ENCODE measurements at regions not wholly inside any gene's neighbourhood (a gene's known extent, or its start where the extent isn't known, plus 50 kb on each side); places are given as distances from the start of the nearest gene placed in this dataset.

- H4K20me1 ChIP-seq (ENCODE audit: insufficient read depth, low read length) = no peaks in the 10 kb centered on the region
- FAIRE-seq (no peak), ATAC-seq (no peak), DNase-seq (ENCODE audit: low spot score) (no peak)
- TF ChIP-seq NFAT5 (CRISPR knock-in tag; IDR thresholded peaks at IDR 0.05) = no peak
- 0 out of 4 replicates have a peak, but pooled peaks of 1 of the 2 experiments have one; percentile 13 for TF ChIP-seq MAFK (conservative IDR thresholded peaks at IDR 0.05 in 1 of 2, IDR thresholded peaks at IDR 0.05 in 1 of 2; ENCODE audit: low read length in 2 of 2)
- TF ChIP-seq ZNF354B (CRISPR knock-in tag; IDR thresholded peaks at IDR 0.05) = no peak
- H3K27ac ChIP-seq (ENCODE audit: extremely low read length, insufficient read depth, low read length) = no peak overlapping the region
- POLR2A ChIA-PET = no interaction called here
- intact Hi-C loops (cut with micrococcal nuclease; ENCODE audit: unreplicated experiment) (no loop called here), in situ Hi-C loops (cut with HindIII; ENCODE audit: extremely low pct_ligation_motif_present, low pct_unique_long_range_greater_than_20kb) (no loop called here)
- no peaks in the 10 kb centered on the region for H3K9me3 ChIP-seq (ENCODE audit: low read length)
- 48% methylated on average over 8 of the region's 8 CpGs for WGBS (ENCODE audit: low lambda C conversion rate)
- CTCF ChIA-PET (ENCODE audit: low intra/inter-chr PET ratio, low total read pairs) = no interaction called here
- no peak overlapping the region for H3K4me2 ChIP-seq (ENCODE audit: low read depth, low read length)
- BruUV-seq (replicated peaks) = no TSS peak
- H3K4me1 ChIP-seq (ENCODE audit: insufficient read depth, low read length) = no peaks in the 10 kb centered on the region
- no peaks in the 10 kb centered on the region for H3K36me3 ChIP-seq (replicated peaks in 1 of 2; ENCODE audit: control insufficient read depth in 1 of 2, insufficient read depth in 2 of 2, low read length in 2 of 2)
- no peaks in the 10 kb centered on the region for H3K79me2 ChIP-seq (ENCODE audit: insufficient read depth, low read length)
- no peak overlapping the region for H3K9ac ChIP-seq (ENCODE audit: insufficient read depth, low read depth, low read length)
- peaks cover 1 to 11% of the 10 kb centered on the region in 2 experiments; a peak in 2 of 5 replicates for H3K27me3 ChIP-seq (ENCODE audit: control insufficient read depth in 1 of 2, insufficient read depth in 2 of 2, low read length in 2 of 2)
- no peak overlapping the region for H3K4me3 ChIP-seq (replicated peaks in 1 of 3; ENCODE audit: insufficient read depth in 1 of 3, low read depth in 2 of 3, low read length in 3 of 3)
- no peak overlapping the region for H2AFZ ChIP-seq (ENCODE audit: low read length)
Measured at GRCh38 chr4:183022617-183023016, 76.4 kb upstream of the WWC2 start.

- POLR2A ChIA-PET = no interaction called here
- Histone ChIP-seq H2AFZ (ENCODE audit: low read length) (no peak overlapping the region), H3K36me3 (replicated peaks in 1 of 2; ENCODE audit: control insufficient read depth in 1 of 2, insufficient read depth in 2 of 2, low read length in 2 of 2) (no peaks in the 10 kb centered on the region), H3K9ac (ENCODE audit: insufficient read depth, low read depth, low read length) (no peak overlapping the region), H3K79me2 (ENCODE audit: insufficient read depth, low read length) (no peaks in the 10 kb centered on the region), H3K4me1 (ENCODE audit: insufficient read depth, low read length) (no peaks in the 10 kb centered on the region), H3K4me2 (ENCODE audit: low read depth, low read length) (no peak overlapping the region), H3K9me3 (ENCODE audit: low read length) (no peaks in the 10 kb centered on the region), H3K27me3 (ENCODE audit: control insufficient read depth in 1 of 2, insufficient read depth in 2 of 2, low read length in 2 of 2) (peaks cover 0 to 12% of the 10 kb centered on the region in 2 experiments; a peak in 4 of 5 replicates), H3K27ac (ENCODE audit: extremely low read length, insufficient read depth, low read length) (no peak overlapping the region), H4K20me1 (ENCODE audit: insufficient read depth, low read length) (no peaks in the 10 kb centered on the region), H3K4me3 (replicated peaks in 1 of 3; ENCODE audit: insufficient read depth in 1 of 3, low read depth in 2 of 3, low read length in 3 of 3) (no peak overlapping the region)
- DNase-seq (ENCODE audit: low spot score) (no peak), ATAC-seq (no peak), FAIRE-seq (no peak)
- in situ Hi-C loops (cut with HindIII; ENCODE audit: extremely low pct_ligation_motif_present, low pct_unique_long_range_greater_than_20kb) = no loop called here
- CTCF ChIA-PET (ENCODE audit: low intra/inter-chr PET ratio, low total read pairs) = no interaction called here
- intact Hi-C loops (cut with micrococcal nuclease; ENCODE audit: unreplicated experiment) = no loop called here
- WGBS (ENCODE audit: low lambda C conversion rate) = 43% methylated on average over 6 of the region's 6 CpGs
- BruUV-seq (replicated peaks) = no TSS peak
- TF ChIP-seq ATF7 (IDR thresholded peaks at IDR 0.05) = peak; percentile 99
- TF ChIP-seq ATF7 (CRISPR knock-in tag; IDR thresholded peaks at IDR 0.05) = no peak
- peak; percentile 92 for TF ChIP-seq CREB1 (IDR thresholded peaks at IDR 0.05)
- no peak for TF ChIP-seq CREB1 (CRISPR knock-in tag; IDR thresholded peaks at IDR 0.05)
- no peak for TF ChIP-seq CHD4 (IDR thresholded peaks at IDR 0.05; ENCODE audit: borderline replicate concordance, low read length)
Measured at GRCh38 chr4:183017962-183018361, 81.1 kb upstream of the WWC2 start.

Measured in HepG2 (cell line).